ENCODE measurements at regions not wholly inside any gene's neighbourhood (a gene's known extent, or its start where the extent isn't known, plus 50 kb on each side); places are given as distances from the start of the nearest gene placed in this dataset.

- H3K9ac ChIP-seq (ENCODE audit: low read depth, low read length), result no peak overlapping the region
- peaks cover 13% of the 10 kb centered on the region for H3K4me1 ChIP-seq (ENCODE audit: control insufficient read depth, insufficient read depth, low read length)
- peaks cover 22% of the 10 kb centered on the region for H3K9me3 ChIP-seq (ENCODE audit: control insufficient read depth, insufficient read depth, low read length)
- no peak overlapping the region for H3K27ac ChIP-seq (ENCODE audit: low read depth, low read length)
- no peaks in the 10 kb centered on the region for H3K27me3 ChIP-seq (ENCODE audit: control insufficient read depth, insufficient read depth, low read length)
- H3K36me3 ChIP-seq (ENCODE audit: control insufficient read depth, insufficient read depth, low read length), result no peaks in the 10 kb centered on the region
- no peak overlapping the region for H3K4me3 ChIP-seq (ENCODE audit: low read depth, low read length)
Observed at GRCh38 chrX:51437521-51437920, 58.9 kb downstream of the NUDT11 start.

- Histone ChIP-seq H3K36me3 (ENCODE audit: control insufficient read depth, insufficient read depth, low read length) (no peaks in the 10 kb centered on the region), H3K9ac (ENCODE audit: low read depth, low read length) (no peak overlapping the region), H3K27ac (ENCODE audit: low read depth, low read length) (no peak overlapping the region), H3K27me3 (ENCODE audit: control insufficient read depth, insufficient read depth, low read length) (no peaks in the 10 kb centered on the region), H3K9me3 (ENCODE audit: control insufficient read depth, insufficient read depth, low read length) (peaks cover 22% of the 10 kb centered on the region), H3K4me3 (ENCODE audit: low read depth, low read length) (no peak overlapping the region), H3K4me1 (ENCODE audit: control insufficient read depth, insufficient read depth, low read length) (peaks cover 6% of the 10 kb centered on the region; the same call in 1 of the 2 replicates)
Observed at GRCh38 chrX:51435101-51435500, 61.3 kb downstream of the NUDT11 start.

- H3K27me3 ChIP-seq (ENCODE audit: control insufficient read depth, insufficient read depth, low read length), result no peaks in the 10 kb centered on the region
- no peak overlapping the region for H3K9ac ChIP-seq (ENCODE audit: low read depth, low read length)
- 0 out of 2 replicates have a peak, but pooled peaks cover 2% of the 10 kb centered on the region for H3K4me1 ChIP-seq (ENCODE audit: control insufficient read depth, insufficient read depth, low read length)
- no peak overlapping the region for H3K27ac ChIP-seq (ENCODE audit: low read depth, low read length)
- H3K36me3 ChIP-seq (ENCODE audit: control insufficient read depth, insufficient read depth, low read length), result no peaks in the 10 kb centered on the region
- peaks cover 5% of the 10 kb centered on the region; the same call in 1 of the 2 replicates for H3K9me3 ChIP-seq (ENCODE audit: control insufficient read depth, insufficient read depth, low read length)
- no peak overlapping the region for H3K4me3 ChIP-seq (ENCODE audit: low read depth, low read length)
Observed at GRCh38 chrX:51421972-51422597, 74.3 kb downstream of the NUDT11 start.

- H3K4me3 ChIP-seq (ENCODE audit: low read depth, low read length), result no peak overlapping the region
- no peak overlapping the region for H3K27ac ChIP-seq (ENCODE audit: low read depth, low read length)
- peaks cover 19% of the 10 kb centered on the region for H3K9me3 ChIP-seq (ENCODE audit: control insufficient read depth, insufficient read depth, low read length)
- no peaks in the 10 kb centered on the region for H3K27me3 ChIP-seq (ENCODE audit: control insufficient read depth, insufficient read depth, low read length)
- no peak overlapping the region for H3K9ac ChIP-seq (ENCODE audit: low read depth, low read length)
- 0 out of 2 replicates have a peak, but pooled peaks cover 2% of the 10 kb centered on the region for H3K4me1 ChIP-seq (ENCODE audit: control insufficient read depth, insufficient read depth, low read length)
- no peaks in the 10 kb centered on the region for H3K36me3 ChIP-seq (ENCODE audit: control insufficient read depth, insufficient read depth, low read length)
Observed at GRCh38 chrX:51420610-51421009, 75.8 kb downstream of the NUDT11 start.

GRCh38 chrX:51408462-51408861, 75.8 kb downstream of the NUDT10 start:
- H3K9ac ChIP-seq (ENCODE audit: low read depth, low read length), result no peak overlapping the region
- no peak overlapping the region for H3K4me3 ChIP-seq (ENCODE audit: low read depth, low read length)
- no peaks in the 10 kb centered on the region for H3K4me1 ChIP-seq (ENCODE audit: control insufficient read depth, insufficient read depth, low read length)
- H3K27ac ChIP-seq (ENCODE audit: low read depth, low read length), result no peak overlapping the region
- no peaks in the 10 kb centered on the region for H3K36me3 ChIP-seq (ENCODE audit: control insufficient read depth, insufficient read depth, low read length)
- no peaks in the 10 kb centered on the region for H3K27me3 ChIP-seq (ENCODE audit: control insufficient read depth, insufficient read depth, low read length)
- H3K9me3 ChIP-seq (ENCODE audit: control insufficient read depth, insufficient read depth, low read length), result peaks cover 3% of the 10 kb centered on the region; the same call in 1 of the 2 replicates

- no peak overlapping the region for H3K4me3 ChIP-seq (ENCODE audit: low read depth, low read length)
- H3K27me3 ChIP-seq (ENCODE audit: control insufficient read depth, insufficient read depth, low read length), result no peaks in the 10 kb centered on the region
- H3K27ac ChIP-seq (ENCODE audit: low read depth, low read length), result no peak overlapping the region
- peaks cover 3% of the 10 kb centered on the region; the same call in 1 of the 2 replicates for H3K9me3 ChIP-seq (ENCODE audit: control insufficient read depth, insufficient read depth, low read length)
- H3K9ac ChIP-seq (ENCODE audit: low read depth, low read length), result no peak overlapping the region
- H3K4me1 ChIP-seq (ENCODE audit: control insufficient read depth, insufficient read depth, low read length), result no peaks in the 10 kb centered on the region
- H3K36me3 ChIP-seq (ENCODE audit: control insufficient read depth, insufficient read depth, low read length), result no peaks in the 10 kb centered on the region
Observed at GRCh38 chrX:51407520-51408409, 75.1 kb downstream of the NUDT10 start.

- no peak overlapping the region for H3K4me3 ChIP-seq (ENCODE audit: low read depth, low read length)
- no peaks in the 10 kb centered on the region for H3K36me3 ChIP-seq (ENCODE audit: control insufficient read depth, insufficient read depth, low read length)
- H3K27ac ChIP-seq (ENCODE audit: low read depth, low read length), result no peak overlapping the region
- H3K9me3 ChIP-seq (ENCODE audit: control insufficient read depth, insufficient read depth, low read length), result peaks cover 3% of the 10 kb centered on the region; the same call in 1 of the 2 replicates
- no peak overlapping the region for H3K9ac ChIP-seq (ENCODE audit: low read depth, low read length)
- H3K4me1 ChIP-seq (ENCODE audit: control insufficient read depth, insufficient read depth, low read length), result no peaks in the 10 kb centered on the region
- no peaks in the 10 kb centered on the region for H3K27me3 ChIP-seq (ENCODE audit: control insufficient read depth, insufficient read depth, low read length)
Observed at GRCh38 chrX:51406688-51407519, 74.3 kb downstream of the NUDT10 start.

GRCh38 chrX:51404445-51404844, 71.8 kb downstream of the NUDT10 start:
- Histone ChIP-seq H3K9ac (ENCODE audit: low read depth, low read length) (no peak overlapping the region), H3K27me3 (ENCODE audit: control insufficient read depth, insufficient read depth, low read length) (no peaks in the 10 kb centered on the region), H3K4me1 (ENCODE audit: control insufficient read depth, insufficient read depth, low read length) (no peaks in the 10 kb centered on the region), H3K4me3 (ENCODE audit: low read depth, low read length) (no peak overlapping the region), H3K27ac (ENCODE audit: low read depth, low read length) (no peak overlapping the region), H3K36me3 (ENCODE audit: control insufficient read depth, insufficient read depth, low read length) (no peaks in the 10 kb centered on the region), H3K9me3 (ENCODE audit: control insufficient read depth, insufficient read depth, low read length) (peaks cover 3% of the 10 kb centered on the region; the same call in 1 of the 2 replicates)

- H3K27ac ChIP-seq (ENCODE audit: low read depth, low read length), result no peak overlapping the region
- no peaks in the 10 kb centered on the region for H3K36me3 ChIP-seq (ENCODE audit: control insufficient read depth, insufficient read depth, low read length)
- H3K9ac ChIP-seq (ENCODE audit: low read depth, low read length), result no peak overlapping the region
- no peaks in the 10 kb centered on the region for H3K4me1 ChIP-seq (ENCODE audit: control insufficient read depth, insufficient read depth, low read length)
- H3K27me3 ChIP-seq (ENCODE audit: control insufficient read depth, insufficient read depth, low read length), result no peaks in the 10 kb centered on the region
- peak overlapping the region; percentile 62 for H3K4me3 ChIP-seq (ENCODE audit: low read depth, low read length)
- H3K9me3 ChIP-seq (ENCODE audit: control insufficient read depth, insufficient read depth, low read length), result peaks cover 9% of the 10 kb centered on the region; the same call in 1 of the 2 replicates
Observed at GRCh38 chrX:51395810-51396728, 63.4 kb downstream of the NUDT10 start.

- peak overlapping the region; percentile 62 for H3K4me3 ChIP-seq (ENCODE audit: low read depth, low read length)
- no peaks in the 10 kb centered on the region for H3K36me3 ChIP-seq (ENCODE audit: control insufficient read depth, insufficient read depth, low read length)
- H3K9ac ChIP-seq (ENCODE audit: low read depth, low read length), result no peak overlapping the region
- peaks cover 12% of the 10 kb centered on the region; the same call in 1 of the 2 replicates for H3K9me3 ChIP-seq (ENCODE audit: control insufficient read depth, insufficient read depth, low read length)
- H3K27ac ChIP-seq (ENCODE audit: low read depth, low read length), result no peak overlapping the region
- no peaks in the 10 kb centered on the region for H3K27me3 ChIP-seq (ENCODE audit: control insufficient read depth, insufficient read depth, low read length)
- no peaks in the 10 kb centered on the region for H3K4me1 ChIP-seq (ENCODE audit: control insufficient read depth, insufficient read depth, low read length)
Observed at GRCh38 chrX:51395480-51395809, 62.8 kb downstream of the NUDT10 start.
